Activated CD8-positive, alpha-beta memory T cell treated with anti-CD3 and anti-CD28 coated beads, Interleukin-2, amount 50 U/mL, for 1 hour (primary cell): ENCODE measurements at regions not wholly inside any gene's neighbourhood (a gene's known extent, or its start where the extent isn't known, plus 50 kb on each side); places are given as distances from the start of the nearest gene placed in this dataset.

ENCODE experiments used
- DNase-seq: peaks from one replicate; pipeline ENCODE4 v3.0.0-alpha.2; 2020; ENCODE audit errors: extremely low read depth

DNA sequence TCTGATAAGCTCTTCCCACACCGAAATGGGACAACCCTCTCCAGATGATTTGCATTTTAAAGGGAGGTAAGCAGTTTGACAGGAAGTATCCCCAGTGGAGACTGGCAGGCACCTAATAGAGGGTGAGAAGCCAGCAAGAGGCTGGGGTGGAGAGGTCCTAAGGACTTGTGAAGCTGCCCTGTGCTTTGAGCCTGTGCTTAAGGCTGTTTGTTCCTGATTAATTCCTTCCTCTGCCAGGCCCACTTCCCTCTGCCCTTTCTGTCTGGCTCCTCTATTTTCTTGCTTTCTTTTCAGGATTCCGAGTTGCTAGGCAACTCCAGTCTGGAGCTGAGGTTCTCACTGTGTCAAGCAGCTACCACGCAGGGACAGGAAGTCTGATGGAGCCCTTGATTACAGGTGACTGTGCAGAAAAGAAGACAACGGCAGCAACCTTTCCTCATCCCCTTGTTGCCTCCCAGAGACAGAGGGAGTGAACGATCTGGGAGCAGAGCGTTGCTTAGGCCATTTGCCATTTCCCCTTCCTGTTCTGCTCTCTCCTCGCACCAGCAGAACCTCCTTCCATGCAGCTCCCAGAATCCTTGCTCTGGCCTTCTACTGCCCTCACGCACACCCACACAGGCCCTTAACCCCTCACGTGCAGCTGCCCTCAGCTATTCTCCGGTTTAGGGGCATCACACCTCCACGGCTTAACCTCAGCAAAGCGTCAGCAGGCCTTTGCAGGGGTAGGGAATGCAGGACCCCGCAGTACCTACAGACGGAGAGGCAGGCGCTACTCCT lies 103.6 kb upstream of the CELF4 start:
- no peak for DNase-seq

DNA sequence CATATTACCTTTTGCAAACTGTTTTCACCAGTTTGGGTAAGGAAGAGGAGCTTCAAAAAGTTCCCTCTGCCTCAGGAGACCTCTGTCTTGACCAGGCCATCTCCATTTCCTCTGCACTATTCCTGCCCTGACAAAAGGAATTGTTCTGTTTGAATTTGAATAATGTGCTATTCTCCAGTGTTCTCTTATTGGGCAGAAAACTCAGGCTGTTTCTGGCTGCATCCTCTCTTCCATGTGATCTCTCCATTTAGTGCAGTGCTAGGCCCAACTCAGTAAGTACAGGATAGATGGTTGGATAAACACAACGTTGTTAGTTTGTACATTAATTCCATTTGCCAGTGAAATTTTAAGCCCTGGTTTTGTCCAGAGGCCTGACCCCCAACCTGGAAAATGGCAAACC lies 102.2 kb upstream of the CELF4 start:
- no peak for DNase-seq

DNA sequence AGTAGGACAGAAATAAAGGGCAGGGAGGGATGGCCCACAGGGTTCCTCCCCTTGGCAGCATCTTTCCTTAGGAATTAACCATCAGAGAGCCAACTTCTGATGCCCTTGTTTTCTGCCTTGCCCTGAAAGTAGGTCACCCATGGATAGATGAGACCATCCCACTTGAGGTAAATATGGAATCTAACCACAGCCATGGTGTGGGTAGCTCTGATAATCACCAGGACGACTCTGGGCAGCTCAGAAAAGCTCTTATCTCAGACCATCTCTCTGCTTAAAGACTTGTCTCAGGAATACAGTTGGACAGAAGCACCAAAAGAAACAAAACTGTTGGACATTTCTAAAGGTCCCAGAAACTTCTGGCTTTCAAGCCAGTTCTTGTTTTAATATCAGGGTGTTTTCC lies 101.4 kb upstream of the CELF4 start:
- DNase-seq: no peak

DNA sequence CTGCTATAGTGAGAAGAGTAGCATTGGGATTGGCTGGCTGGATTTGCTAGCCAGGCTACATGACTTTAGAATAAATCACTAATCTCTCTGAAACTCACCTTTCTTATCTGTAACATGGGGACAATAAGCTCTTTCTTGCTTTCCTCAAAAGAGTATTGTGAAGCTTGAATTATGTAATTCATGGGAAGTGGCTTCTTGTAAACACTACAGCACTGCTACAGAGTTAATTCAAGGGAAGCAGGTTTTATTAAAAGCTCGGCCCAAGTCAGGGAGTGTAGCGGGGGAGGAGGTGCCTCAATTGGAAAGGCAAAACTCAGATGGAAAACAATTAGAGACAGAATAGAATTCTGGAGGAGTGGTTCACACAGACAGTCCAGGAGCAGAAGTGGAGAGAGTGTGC lies 100.9 kb upstream of the CELF4 start:
- no peak for DNase-seq

DNA sequence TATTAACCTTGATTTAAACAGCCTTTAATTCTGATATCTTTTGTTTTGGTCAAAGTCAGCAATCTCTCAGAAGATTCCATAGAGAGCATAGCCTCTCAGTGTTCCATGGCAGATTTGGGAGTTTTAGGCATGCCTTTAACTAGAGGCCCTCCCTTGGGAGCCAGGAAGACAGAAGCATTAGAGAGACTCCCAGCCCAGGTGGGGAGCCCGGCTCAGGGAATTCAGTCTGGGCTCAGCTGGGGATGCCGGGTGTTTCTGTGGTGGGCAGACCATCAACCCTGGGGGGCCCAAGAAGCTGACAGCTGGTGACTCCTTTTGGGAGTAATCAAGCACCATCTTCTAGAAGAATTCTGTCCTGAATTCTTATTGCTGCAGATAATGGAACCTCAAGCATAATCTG lies 99.7 kb upstream of the CELF4 start:
- DNase-seq: no peak

DNA sequence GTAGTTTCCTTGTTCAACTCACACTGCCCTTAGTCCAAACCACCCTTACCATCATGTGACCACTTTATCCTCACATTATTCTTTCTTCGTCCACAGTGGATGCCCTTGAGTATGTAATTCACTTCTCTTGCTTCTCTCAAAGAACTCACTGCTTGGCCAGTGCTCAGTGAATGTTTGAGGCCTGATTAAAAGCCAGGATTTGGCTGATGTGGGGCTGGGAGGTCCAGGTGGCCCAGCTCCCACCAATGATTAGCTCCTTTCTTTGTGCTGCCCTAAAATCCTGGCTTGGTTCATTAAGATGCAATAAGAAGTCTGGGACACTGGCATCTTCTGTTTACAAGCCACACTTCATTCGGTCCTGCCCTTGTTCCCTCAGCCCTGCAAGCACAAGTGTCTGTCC lies 97.8 kb upstream of the CELF4 start:
- no peak for DNase-seq

DNA sequence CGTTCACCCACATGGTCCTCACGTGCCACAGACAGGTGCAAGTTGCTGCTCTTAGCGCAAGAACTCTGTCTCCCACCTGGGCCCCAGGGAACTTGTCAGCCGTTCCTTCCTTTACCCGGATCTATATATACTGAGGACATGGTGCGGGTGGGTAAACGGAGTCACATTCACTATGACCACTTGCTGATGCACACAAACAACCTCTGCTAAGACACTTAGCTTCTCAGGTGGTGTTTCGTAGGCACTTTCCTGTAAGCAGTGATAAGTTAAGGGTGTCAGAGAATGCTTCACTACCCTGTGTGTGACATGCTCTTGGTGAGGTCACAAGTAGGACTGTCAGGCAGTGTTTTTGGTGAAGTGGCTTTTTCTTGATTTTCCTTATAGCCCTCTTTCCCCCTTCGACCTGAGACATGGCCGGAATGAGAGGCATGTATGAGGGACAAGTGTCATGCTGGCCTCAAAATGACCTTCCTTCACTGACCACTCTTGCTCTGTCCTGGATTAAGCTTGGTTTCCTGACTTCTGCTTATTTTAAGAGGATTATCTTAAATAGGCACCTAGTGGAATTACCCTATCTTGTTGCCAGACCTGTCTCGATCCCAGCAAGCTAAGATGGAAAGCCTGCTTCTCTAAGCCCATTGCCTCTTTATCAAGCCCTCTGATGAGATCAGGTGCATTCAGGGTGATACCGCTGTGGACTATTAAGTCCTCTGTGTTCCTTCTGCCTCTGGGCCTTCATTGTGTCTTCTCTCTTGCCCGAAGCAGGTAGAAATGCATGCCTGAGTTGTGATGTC lies 97.1 kb upstream of the CELF4 start:
- no peak for DNase-seq

DNA sequence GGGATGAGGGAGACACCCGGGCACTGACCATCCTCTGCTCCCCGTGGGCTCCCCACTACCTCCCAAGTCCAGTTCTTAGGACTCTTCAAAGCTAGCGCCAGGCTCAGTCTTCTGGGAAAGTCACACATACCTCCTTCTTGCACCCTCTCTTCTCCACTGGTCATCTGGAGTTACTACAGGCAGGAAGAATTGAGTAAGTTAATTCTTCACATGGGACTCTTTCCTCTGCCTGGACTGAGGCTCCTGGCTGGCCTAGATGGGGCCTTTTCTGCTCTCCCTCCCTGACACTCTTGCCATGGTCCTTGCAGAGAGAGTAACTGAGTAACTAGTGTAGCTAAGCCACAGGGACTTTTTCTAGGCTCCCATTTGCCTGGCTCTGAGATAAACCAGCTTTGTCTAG lies 96.5 kb upstream of the CELF4 start:
- DNase-seq: no peak

DNA sequence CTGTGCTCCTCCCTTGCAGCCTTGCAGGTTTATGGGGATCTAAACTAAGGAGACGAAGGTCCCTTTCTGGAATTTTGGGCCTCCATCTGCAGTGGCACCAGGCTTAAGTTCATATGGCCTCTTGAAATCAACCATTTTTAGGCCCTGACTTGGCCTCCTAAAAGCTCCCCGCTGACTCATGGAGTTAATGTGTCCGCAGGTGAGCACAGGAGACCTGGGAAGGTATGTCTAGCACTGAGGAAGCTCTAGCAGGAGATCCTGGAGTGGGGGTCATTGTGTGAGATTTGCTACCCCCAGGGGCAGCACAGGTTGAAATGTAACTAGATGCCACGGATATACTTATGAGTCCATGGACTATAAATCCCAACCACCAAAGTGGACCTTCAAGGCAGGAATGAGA lies 95.9 kb upstream of the CELF4 start:
- DNase-seq: no peak

DNA sequence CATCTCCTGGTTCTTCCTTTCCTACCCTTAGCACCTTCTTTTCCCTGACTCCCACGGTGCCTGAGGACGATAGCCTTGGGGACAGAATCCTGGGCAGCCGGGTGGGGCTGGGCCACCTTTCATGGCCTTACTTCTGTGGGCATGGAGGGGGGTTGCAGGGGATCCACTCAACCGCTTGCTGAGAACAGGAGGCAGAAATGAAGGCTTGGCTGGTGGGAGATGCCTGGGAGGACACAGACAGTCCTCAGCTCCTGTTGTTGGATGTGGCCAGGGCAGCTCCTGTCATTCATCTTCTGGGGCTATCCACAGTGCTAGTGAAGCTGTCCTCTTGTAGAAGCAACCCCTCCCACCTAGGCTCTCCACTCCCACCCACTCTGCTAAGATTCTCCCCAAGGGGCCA lies 95.5 kb upstream of the CELF4 start:
- DNase-seq: no peak

DNA sequence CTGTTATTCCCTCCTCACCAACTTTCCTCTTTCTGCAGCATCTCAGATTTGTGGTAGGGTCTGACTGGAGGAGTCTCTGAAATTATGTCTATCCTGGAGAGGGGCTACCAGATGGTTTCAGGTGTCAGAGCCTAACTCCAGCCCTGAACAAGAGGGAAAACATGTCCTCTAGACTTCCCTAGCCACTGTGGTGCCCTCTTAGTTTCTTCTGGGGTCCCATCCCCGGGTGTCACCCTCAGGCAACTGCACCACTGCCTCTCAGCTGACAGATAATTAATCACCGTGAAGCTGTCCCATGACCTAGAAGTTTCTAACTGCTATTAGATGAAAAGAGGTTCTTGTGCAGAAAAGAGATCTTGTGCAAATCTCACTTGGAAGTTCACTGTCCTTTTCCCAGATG lies 95.1 kb upstream of the CELF4 start:
- no peak for DNase-seq

DNA sequence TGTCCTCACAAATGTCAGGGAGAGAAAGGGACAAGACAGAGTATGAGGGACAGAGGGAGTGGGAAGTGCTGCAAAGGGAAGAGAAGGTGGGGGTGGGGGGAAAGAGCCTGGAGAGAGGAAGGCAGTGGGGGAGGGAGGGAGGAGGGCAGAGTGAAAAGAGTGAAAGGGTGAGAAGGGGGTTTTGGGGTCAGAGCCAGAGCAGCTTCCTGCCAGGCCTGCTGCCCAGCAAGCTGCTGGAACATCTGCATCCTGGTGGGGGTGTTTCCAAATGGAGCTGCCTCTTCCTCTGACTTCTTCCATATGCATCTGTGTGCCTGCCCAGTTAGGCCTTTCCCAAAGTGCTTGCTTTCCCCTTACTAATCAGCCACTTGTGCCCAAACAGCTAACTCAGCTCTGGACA lies 94.3 kb upstream of the CELF4 start:
- DNase-seq: no peak

DNA sequence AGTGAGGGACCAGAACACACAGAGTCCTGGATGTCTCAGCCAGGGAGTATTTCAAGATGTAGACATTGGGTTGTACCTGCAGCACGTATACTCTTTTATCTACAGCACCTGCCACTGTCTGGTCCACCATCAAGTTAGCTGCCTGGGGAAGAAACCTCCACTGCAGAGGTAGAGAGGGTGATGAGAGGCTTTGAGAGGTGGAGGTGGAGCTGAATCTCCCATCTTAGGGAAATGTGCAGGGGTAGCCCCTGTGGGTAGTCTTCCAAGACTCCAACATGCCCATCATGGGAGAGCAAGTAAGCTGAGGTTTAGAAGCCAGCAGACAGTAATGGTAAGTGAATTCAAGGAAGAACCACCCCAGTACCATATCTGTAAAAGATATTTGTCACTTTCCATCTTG lies 93.3 kb upstream of the CELF4 start:
- no peak for DNase-seq

DNA sequence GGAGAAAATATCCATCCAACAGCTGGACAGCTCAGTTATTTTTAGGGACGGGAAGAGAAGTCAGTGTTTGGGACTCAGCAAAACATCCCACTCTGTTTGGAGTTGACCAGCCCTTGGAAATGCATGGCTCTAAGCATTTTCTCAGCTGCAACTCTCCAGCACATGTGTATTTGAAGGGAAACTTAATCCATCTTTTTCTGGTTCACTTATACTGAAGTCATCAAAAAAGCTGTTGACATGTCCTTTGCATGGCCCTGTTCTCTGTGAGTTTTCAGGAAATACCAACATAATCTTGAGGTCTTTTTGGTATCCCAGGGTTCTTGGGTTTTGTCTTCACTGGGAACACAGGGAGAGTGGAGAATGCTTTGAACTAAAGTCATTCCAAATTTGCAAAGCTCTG lies 91.9 kb upstream of the CELF4 start:
- DNase-seq: no peak

DNA sequence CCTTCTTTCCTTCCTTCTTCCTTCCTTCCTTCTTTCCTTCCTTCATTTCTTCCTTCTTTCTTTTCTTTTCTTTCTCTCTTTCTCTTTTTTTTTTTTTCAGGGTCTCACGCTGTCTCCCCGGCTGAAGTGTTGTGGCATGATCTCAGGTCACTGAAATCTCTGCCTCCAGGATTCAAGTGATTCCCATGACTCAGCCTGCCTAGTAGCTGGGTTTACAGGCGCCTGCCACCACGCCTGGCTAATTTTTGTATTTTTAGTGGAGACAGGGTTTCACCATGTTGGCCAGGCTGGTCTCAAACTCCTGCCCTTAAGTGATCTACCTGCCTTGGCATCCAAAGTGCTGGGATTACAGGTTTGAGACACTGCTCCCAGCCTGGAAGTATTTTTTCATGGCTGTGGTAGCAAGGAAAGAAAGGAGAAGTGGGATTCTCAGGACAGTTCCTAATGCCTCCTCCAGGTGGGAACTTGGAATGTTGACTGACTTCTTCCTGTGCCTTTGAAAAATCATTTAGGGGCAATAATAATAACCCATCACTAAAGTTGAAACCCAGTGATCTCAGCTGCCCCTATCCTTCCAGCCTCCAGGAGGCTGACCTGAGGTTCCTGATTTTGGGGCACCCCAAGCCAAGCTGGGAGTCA lies 89.3 kb upstream of the CELF4 start:
- no peak for DNase-seq

DNA sequence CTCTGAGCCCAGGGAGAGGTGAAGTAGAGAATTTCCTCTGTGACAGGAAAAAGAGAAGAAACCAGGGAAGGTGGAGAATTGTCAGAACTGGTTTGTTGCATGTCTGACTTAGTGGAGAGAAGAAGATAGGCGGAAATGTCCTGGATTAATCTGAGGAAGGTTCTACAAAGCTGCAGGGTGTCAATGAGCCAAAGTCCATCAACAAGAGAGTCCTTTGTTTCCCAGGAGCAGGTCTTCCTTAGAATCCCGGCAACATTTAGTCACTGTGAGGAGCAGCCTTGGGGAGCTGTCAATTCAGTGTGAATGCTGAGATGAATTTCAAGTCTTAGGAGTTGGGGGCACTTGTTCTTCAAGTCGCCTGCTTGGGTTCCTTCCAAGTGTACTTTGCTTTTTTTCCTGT lies 88.4 kb upstream of the CELF4 start:
- no peak for DNase-seq

DNA sequence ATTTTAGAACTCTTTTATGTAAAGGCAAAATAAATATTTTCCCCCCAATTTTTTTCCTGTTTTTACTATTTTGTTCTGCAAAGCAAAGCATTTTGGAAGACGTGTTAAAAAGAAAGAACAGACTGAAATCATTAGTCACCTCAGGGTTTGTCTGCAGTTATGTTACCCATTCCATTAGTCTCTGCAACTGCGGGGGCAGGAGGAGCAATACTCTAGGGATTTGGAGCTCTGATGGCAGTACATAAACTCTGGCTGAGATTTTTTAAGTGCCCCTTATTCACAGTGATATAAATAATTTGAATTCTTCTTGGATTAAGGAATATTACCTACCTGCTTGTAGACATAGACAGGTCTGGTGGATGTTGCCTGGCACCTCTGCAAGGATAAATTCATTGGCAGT lies 88.0 kb upstream of the CELF4 start:
- no peak for DNase-seq

DNA sequence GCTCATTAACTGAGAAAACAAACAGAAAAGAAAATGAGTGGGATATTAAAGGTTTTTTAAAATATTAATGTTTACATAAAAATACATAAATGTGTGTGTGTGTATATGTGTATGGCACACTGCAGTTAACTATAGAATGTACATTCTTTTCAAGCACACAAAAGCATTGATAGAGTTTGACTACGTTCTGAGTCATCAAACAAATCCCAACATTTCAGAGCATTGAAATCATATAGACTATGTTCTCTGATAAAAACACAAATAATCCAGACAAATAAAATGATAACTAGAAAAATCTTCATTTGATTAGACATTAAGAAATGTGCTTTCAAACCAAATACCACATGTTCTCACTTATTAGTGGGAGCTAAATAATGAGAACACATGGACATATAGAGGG lies 84.3 kb upstream of the CELF4 start:
- no peak for DNase-seq

DNA sequence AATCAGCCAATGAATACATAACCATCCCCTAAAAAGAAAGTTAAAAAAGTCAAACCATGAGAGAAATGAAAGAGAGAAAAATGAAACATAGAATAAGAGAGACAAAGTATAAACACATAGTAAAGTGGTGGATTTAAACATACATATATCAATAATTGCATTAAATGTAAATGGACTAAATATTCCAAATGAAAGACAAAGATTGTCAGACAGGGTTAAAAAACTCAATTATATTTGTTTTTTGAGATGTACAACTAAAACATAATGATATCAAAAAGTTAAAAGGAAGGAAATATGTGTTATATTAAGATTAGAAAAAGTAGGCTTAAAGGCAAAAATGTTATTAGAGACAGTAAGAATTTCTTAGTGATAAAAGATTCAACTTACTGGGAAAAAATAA lies 83.8 kb upstream of the CELF4 start:
- no peak for DNase-seq

DNA sequence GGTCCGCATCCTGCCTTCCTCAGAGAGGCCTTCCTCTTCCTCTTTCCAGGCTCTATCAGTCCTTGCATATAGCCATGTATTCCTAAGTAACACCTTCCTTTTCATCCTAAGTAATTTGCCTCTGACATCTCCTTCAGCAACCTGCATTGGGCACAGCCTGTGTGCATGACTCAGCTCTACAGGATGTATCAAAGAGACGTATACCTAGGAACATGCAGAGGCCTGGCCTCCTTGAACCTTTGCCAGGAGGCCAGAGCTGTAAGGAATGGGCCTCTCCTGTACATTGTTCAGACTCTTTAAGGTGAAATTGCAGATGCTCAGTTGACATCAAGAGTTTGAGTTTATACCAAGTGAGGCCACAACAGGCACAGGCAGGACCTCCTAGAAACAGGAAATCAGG lies 76.0 kb upstream of the CELF4 start:
- no peak for DNase-seq

DNA sequence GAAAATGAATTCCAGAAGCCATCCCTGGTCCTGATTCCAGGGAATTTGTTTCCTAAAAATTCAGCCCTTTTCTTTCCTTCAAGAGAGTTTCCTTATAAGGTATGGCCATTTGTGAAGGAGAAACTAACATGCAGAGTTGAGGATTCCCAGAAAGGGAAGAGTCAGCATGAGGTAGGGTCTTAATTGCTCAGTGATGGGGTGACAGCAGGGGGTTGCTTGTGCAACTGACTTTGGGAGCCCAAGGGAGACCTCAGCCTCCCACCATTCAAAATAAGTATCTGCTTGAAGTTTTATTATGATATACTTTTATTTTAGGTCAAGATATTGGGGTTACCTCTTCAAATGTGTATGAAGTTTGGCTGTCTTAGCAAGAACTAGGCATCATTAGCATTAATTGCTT lies 74.9 kb upstream of the CELF4 start:
- DNase-seq: no peak

DNA sequence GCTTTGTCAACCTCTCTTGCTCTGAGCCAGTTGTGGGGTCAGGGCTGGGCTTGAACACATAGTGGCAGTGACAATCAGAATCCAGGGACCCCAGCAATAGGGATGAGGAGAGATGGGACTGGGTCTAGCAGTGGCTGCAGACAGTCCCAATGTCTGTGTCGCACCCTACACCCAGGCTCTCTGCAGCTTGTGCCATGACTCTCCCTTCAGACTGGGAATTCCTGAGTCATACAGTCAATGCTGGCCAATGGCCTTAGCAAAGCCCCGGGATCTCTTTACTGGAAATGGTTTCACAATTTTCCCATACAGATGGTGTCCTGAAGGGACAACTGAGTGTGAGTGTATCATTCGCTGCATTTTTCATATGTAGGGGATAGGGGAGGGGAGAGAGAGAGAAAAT lies 74.2 kb upstream of the CELF4 start:
- DNase-seq: no peak

DNA sequence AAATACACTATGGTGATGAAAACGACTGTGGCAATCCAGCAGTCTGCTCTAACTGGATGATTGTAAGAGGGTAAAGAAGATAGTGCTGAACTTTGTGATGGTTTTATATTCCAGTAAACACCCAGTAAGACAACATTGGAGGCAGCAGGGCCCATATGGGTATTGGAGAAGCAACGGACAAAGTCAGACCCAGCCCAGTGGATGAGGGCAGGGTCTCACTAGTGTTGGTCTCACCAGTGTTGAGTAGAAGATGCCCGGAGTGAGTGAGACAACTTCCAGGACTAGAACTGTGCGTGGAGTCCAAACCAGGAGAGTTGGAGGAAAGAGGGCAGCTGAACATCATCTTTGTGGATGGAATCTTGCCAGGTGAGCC lies 71.9 kb upstream of the CELF4 start:
- no peak for DNase-seq
